NCI-H2081 (cell line): ENCODE measurements at regions not wholly inside any gene's neighbourhood (a gene's known extent, or its start where the extent isn't known, plus 50 kb on each side); places are given as distances from the start of the nearest gene placed in this dataset.

ENCODE experiments used
- DNase-seq, 2 experiments: peaks; one replicate each; lab custom pipeline; 2025; lab: John Stamatoyannopoulos, UW

GRCh38 chr2:7758073-7758759, 841.0 kb downstream of the RNF144A start:
- DNase-seq, result no peak

DNA sequence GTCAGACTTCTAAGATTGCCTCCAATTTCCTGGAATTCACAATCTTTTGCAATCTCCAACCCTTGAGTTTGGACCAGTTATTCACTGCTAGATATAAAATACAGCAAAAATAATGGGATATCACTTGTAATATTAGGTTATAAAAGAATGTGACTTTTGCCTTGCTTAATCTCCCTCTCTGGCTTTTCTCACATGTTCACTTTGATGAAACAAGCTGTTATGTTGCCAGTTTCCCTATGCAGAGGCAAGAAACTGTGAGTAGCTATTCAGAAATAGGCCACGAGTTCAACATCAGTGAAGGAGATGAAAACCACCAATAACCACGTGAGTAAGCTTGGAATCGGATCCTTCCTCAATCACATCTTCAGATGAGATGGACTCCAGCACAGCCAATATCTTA, 842.7 kb downstream of the RNF144A start:
- DNase-seq, result no peak

- DNase-seq, result peak in 1 of 2 experiments; percentile 14
Observed at GRCh38 chr2:7763418-7763817, 846.2 kb downstream of the RNF144A start.

DNA sequence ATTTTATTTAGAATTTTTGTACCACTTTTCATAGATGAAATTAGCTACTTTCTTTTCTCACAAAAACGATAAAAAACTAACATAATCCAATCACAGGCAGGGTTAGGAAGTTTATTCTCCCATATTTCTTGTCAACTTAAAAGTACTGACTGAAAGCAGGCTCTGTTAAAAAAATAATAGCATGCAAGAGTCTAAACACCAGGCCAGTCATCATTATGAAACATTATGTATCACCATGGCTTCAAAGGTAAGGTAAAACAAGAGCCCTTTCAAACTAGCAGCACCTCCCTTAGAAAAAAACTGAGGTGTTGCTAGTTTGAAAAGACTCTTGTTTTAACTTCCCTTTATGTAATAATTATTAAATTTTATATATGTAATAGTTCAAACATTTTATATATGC, 848.0 kb downstream of the RNF144A start:
- DNase-seq, result no peak

GRCh38 chr2:7766088-7766722, 849.0 kb downstream of the RNF144A start:
- DNase-seq, result no peak

DNA sequence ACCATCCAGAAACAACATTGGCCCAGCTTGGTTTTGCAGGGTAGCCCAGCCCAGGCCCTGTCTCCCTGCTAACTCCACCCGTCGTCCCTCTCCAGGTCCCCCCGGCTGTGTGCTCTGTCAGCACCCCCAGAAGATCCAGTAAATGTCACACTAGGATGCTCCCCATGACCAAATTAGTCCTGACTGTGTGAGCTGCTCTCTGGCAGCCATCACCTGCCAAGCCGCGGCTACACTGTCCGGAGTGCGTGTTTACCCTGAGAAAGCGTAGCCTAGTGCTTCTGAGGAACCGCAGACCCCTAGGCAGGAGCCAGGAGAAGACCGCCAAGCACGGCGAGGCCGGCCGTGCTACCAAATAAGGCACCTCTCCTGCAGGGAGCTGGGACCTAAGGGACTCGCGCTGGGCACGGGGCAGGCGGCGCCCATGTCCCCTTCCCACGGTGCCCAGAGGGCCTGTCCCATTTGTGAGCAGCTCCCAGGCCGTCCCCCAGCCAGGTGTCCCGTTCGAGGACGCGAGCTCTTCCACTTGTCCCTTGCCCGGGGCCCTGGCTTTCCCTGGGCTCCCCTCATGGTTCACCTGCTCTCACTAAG, 849.9 kb downstream of the RNF144A start:
- no peak for DNase-seq

GRCh38 chr2:7767902-7768301, 850.7 kb downstream of the RNF144A start:
- no peak for DNase-seq

DNA sequence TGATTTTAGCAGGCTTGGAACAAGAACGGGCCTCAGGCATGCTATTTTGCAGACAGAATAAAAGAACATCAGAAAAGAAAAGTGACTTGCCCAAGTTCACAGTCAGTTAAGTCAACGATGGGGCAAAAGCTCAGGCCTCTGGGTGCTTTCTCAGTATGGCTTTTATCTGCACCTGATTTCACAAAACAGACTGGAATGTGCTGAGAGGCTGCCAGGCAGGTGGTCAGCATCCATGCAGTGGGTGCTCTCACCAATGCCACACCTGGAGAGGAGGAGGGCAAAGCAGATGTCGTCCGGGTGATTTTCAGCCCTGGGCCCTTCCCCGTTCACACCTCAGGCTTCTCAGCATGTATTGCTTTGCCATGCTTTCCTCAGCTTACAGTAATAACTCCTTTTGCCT, 854.6 kb downstream of the RNF144A start:
- no peak for DNase-seq

DNA sequence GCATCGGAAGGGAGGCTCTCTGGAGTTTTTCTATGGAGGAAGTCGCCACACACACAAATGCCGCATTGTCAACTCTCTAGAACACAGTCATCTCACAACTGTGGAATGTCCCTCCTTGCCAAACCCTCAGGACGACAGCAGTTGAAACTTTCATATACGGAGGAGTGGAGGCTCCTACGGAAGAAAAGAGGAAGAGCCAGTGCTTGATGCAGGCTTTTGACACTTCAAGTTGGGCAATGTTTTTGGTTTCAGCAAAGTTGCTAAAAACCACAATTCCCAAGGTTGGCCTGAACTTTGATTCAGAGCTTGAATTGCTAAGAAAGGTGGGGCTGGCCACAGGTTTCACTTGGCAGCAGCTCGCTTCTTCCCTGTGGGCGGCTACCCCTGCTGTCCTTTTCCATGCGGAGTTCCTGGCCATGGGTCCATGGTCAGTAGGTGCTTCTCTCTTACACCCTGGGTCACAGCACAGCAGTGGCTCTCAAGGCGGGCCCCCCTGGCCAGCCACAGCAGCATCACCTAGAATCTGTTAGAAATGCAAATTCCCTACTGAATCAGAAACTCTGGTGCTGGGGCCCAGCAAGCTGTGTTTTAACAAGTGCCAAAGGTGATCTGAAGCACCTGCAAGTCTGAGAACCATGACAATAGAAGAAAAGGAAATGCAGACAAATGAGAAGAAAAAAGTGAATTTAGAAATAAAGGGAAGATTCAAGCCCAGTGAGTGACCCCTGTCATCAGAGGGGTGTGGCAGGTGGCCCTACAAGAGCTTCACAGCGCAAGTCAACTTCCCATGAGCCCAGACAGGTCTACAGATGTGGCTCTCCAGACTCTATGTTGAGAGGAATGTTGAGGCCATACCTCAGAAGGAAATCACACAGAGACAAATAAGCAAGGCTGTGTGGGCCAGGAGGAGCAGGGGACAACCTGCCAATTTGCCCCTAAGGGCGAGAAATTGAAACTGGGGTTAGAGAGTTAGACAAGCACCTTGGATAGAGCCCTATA, 856.4 kb downstream of the RNF144A start:
- no peak for DNase-seq

DNA sequence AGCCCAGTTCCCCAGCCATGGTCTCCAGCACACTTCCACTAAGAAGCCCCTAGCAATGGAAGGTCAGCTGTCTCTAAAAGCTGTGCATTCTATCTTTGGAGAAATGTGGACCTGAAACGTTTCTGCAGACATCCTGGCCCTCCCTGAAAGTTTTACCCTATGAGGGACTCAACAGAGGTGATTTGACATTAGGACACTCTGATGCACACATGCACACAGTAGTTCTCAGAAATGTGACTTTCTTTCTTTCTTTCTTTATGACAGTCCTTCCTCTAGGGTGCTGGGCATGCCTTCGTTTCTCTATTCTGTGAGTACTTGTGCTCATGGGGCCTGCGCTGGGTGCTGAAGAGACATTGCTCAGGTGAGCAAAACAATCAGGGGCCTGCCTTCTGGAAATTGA, 857.3 kb downstream of the RNF144A start:
- DNase-seq, result no peak

- no peak for DNase-seq
Observed at GRCh38 chr2:7777668-7778067, 860.5 kb downstream of the RNF144A start.

- DNase-seq, result peak in 1 of 2 experiments; percentile 41
Observed at GRCh38 chr2:7780321-7780720, 863.1 kb downstream of the RNF144A start.

DNA sequence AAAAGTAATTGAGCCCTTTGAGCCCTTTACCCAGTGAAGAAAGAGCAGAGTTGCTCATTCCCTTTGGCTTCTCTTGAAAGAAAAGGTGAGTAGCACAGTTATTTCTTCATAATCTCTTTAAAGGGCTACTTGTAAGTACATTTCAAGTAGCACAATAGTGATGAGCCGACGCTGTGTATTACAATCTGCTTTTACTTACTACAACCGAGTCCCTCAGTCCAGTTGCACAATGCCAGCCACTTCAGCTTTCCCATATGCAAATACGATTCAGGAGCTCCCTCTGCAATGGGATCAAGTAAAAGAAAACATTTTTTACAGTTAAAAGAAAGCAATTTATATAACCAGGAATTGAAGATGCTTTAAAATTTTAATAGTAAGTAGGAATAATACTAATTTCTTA, 868.5 kb downstream of the RNF144A start:
- no peak for DNase-seq

- no peak for DNase-seq
Observed at GRCh38 chr2:7788736-7789135, 871.5 kb downstream of the RNF144A start.

- peak; percentile 93 to 99 for DNase-seq
Observed at GRCh38 chr2:7792031-7792651, 874.9 kb downstream of the RNF144A start.

GRCh38 chr2:7795778-7796563, 878.8 kb downstream of the RNF144A start:
- peak in 1 of 2 experiments; percentile 27 for DNase-seq

GRCh38 chr2:7800031-7800430, 881.8 kb upstream of the ID2 start:
- no peak for DNase-seq

GRCh38 chr2:7801212-7801611, 880.6 kb upstream of the ID2 start:
- DNase-seq, result peak in 1 of 2 experiments; percentile 8

- no peak for DNase-seq
Observed at GRCh38 chr2:7803515-7803914, 878.3 kb upstream of the ID2 start.

DNA sequence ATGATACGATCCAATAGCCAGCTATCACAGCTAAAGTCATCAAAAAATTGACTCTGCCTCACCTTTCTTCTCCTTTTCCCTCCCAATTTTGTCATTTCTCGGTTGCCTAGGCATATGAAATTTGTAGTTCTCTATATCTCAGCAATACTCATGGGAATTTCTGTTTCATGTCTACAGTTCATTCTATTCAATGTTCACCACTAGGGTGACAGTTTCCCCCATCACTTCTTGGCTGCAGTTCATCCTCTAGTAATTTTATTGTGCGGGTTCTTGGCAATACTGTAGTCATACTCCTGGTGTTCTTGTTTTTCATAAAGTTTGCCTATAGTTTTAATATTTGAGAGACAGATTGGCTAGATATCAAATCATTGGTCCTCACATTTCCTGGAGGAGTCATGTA, 872.2 kb upstream of the ID2 start:
- no peak for DNase-seq

- no peak for DNase-seq
Observed at GRCh38 chr2:7811073-7811472, 870.8 kb upstream of the ID2 start.
